ENCODE measurements at regions not wholly inside any gene's neighbourhood (a gene's known extent, or its start where the extent isn't known, plus 50 kb on each side); places are given as distances from the start of the nearest gene placed in this dataset.

- ChIA-PET CTCF (interaction anchor here (0.7 kb wide), 1 partner anchor 10 kb away, joined by 3 read pairs; no protein-coding TSS in a partner anchor), POLR2A (ENCODE audit: low non-redundant PET) (no interaction called here)
- TF ChIP-seq, protein P1, sequence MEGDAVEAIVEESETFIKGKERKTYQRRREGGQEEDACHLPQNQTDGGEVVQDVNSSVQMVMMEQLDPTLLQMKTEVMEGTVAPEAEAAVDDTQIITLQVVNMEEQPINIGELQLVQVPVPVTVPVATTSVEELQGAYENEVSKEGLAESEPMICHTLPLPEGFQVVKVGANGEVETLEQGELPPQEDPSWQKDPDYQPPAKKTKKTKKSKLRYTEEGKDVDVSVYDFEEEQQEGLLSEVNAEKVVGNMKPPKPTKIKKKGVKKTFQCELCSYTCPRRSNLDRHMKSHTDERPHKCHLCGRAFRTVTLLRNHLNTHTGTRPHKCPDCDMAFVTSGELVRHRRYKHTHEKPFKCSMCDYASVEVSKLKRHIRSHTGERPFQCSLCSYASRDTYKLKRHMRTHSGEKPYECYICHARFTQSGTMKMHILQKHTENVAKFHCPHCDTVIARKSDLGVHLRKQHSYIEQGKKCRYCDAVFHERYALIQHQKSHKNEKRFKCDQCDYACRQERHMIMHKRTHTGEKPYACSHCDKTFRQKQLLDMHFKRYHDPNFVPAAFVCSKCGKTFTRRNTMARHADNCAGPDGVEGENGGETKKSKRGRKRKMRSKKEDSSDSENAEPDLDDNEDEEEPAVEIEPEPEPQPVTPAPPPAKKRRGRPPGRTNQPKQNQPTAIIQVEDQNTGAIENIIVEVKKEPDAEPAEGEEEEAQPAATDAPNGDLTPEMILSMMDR (conservative IDR thresholded peaks at IDR 0.05; ENCODE audit: low read depth): no peak
- DNase-seq (ENCODE audit: low spot score): no peak
- H3K27ac ChIP-seq: no peak overlapping the region
These were observed 751.7 kb downstream of the TLE1 start for GRCh38 chr9:80937645-80938044.

- TF ChIP-seq, protein P1 (conservative IDR thresholded peaks at IDR 0.05; ENCODE audit: low read depth): no peak
- ChIA-PET POLR2A (ENCODE audit: low non-redundant PET) (no interaction called here), CTCF (interaction anchor here (0.6 kb wide), 1 partner anchor 69 kb away, joined by 3 read pairs; no protein-coding TSS in a partner anchor)
- no peak overlapping the region for H3K27ac ChIP-seq
- no peak for DNase-seq (ENCODE audit: low spot score)
These were observed 755.3 kb downstream of the TLE1 start for GRCh38 chr9:80934095-80934494.

- POLR2A ChIA-PET (ENCODE audit: low non-redundant PET): no interaction called here
- H3K27ac ChIP-seq: no peak overlapping the region
- CTCF ChIA-PET: interaction anchor here (0.5 to 0.6 kb wide), 3 partner anchors 25 to 732 kb away, joined by 3 to 4 read pairs (median 3); no protein-coding TSS in a partner anchor
- DNase-seq (ENCODE audit: low spot score): no peak
- TF ChIP-seq, protein P1 (conservative IDR thresholded peaks at IDR 0.05; ENCODE audit: low read depth): no peak
These were observed 756.2 kb downstream of the TLE1 start for GRCh38 chr9:80932947-80933780.

GRCh38 chr9:80932181-80932580 is 757.2 kb downstream of the TLE1 start:
- TF ChIP-seq, protein P1 (conservative IDR thresholded peaks at IDR 0.05; ENCODE audit: low read depth): no peak
- CTCF ChIA-PET: no interaction called here

DNA sequence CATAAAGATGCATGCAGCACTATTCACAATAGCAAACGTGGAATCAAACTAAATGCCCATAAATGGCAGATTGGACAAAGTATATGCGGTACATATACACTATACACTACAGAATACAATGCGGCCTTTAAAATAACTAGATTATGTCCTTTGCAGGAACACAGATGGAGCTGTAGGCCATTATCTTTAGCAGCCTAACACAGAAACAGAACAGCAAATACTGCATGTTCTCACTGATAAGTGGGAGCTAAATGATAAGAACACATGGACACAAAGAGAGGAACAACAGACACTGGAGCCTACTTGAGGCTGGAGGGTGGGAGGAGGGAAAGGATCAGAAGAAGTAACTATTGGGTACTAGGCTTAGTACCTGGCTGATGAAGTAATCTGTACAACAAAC is 758.2 kb downstream of the TLE1 start:
- POLR2A ChIA-PET (ENCODE audit: low non-redundant PET): no interaction called here

More at GRCh38 chr9:80932181-80932580, 757.2 kb downstream of the TLE1 start:
- POLR2A ChIA-PET (ENCODE audit: low non-redundant PET): no interaction called here
- H3K27ac ChIP-seq: no peak overlapping the region
- no peak for DNase-seq (ENCODE audit: low spot score)

DNA sequence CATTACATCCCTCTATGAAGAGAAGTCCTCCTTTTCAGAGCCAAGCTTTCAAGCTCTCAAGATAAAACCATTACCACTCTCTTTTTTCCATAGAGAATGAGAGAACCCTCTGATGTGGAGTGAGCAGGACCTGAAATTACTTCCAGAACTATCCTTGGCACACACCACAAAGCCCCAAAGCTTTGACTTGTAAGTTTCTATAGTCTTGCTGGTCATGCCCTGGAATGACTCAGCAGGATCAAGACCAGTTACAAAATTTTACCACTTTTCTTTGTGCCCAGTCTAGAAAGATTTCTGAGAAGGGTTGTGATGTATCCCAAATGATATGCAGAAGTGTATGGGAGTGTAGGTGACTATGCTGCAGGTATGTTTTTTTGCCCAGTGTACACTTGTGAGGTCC is 760.6 kb downstream of the TLE1 start:
- ChIA-PET CTCF (no interaction called here), POLR2A (ENCODE audit: low non-redundant PET) (no interaction called here)
- no peak for DNase-seq (ENCODE audit: low spot score)
- no peak overlapping the region for H3K27ac ChIP-seq
- TF ChIP-seq, protein P1 (conservative IDR thresholded peaks at IDR 0.05; ENCODE audit: low read depth): no peak

More for the DNA sequence above, 758.2 kb downstream of the TLE1 start:
- CTCF ChIA-PET: no interaction called here
- DNase-seq (ENCODE audit: low spot score): no peak
- H3K27ac ChIP-seq: no peak overlapping the region
- TF ChIP-seq, protein P1 (conservative IDR thresholded peaks at IDR 0.05; ENCODE audit: low read depth): no peak
